Activated T-helper 1 cell treated with anti-CD3 and anti-CD28 coated beads, Interleukin-12 subunit alpha, Interleukin-12 subunit beta, Interleukin-2, Interleukin-4 antibody, amounts not matched to agents 30 ng/mL and 10 ng/mL and 1 ng/mL, durations not matched to agents 14 hours and 24 hours and 36 hours (primary cell): ENCODE measurements at regions not wholly inside any gene's neighbourhood (a gene's known extent, or its start where the extent isn't known, plus 50 kb on each side); places are given as distances from the start of the nearest gene placed in this dataset.
"Not testable (repeated sequence)": the region's sequence is repeated elsewhere in the genome, so short reads cannot be mapped to it uniquely, and the experiment has no call there.

ENCODE experiments used
- DNase-seq: peaks from one replicate; pipeline ENCODE4 v3.0.0; 2021; ENCODE audit warnings: low spot score
- H3K27ac Mint-ChIP-seq: one replicate; pipeline ENCODE4 v1.8.0; 2021; ENCODE audit warnings: mild to moderate bottlenecking, mixed read lengths
- H3K27me3 Mint-ChIP-seq: one replicate; pipeline ENCODE4 v1.8.0; 2022; ENCODE audit warnings: mild to moderate bottlenecking, moderate library complexity, mixed read lengths; ENCODE audit not compliant: insufficient read depth
- H3K36me3 Mint-ChIP-seq: one replicate; pipeline ENCODE4 v1.8.0; 2021; ENCODE audit warnings: low read depth, mixed read lengths
- H3K4me1 Mint-ChIP-seq: one replicate; pipeline ENCODE4 v1.8.0; 2021; ENCODE audit warnings: low read depth, mixed read lengths
- H3K4me3 Mint-ChIP-seq: one replicate; pipeline ENCODE4 v1.8.0; 2021; ENCODE audit warnings: mild to moderate bottlenecking, moderate library complexity, mixed read lengths
- H3K9me3 Mint-ChIP-seq: one replicate; pipeline ENCODE4 v1.8.0; 2021; ENCODE audit warnings: mixed read lengths
- intact Hi-C: fragments of 100-400 bp; cut with micrococcal nuclease; formaldehyde crosslinking; loops from one replicate; pipeline ENCODE4 v1.15.1; 2024

- Mint-ChIP-seq H3K36me3 (no peaks in the 10 kb centered on the region), H3K4me1 (no peaks in the 10 kb centered on the region), H3K4me3 (no peak overlapping the region), H3K27ac (no peak overlapping the region), H3K27me3 (peaks cover 2% of the 10 kb centered on the region), H3K9me3 (no peaks in the 10 kb centered on the region)
- intact Hi-C loops = no loop called here
- DNase-seq = no peak
Observed at GRCh38 chr5:136484808-136485325, 119.5 kb upstream of the TRPC7 start.

GRCh38 chr5:136482206-136482605, 116.9 kb upstream of the TRPC7 start:
- Mint-ChIP-seq H3K27me3 (no peaks in the 10 kb centered on the region), H3K4me1 (no peaks in the 10 kb centered on the region), H3K9me3 (no peaks in the 10 kb centered on the region), H3K27ac (no peak overlapping the region), H3K36me3 (no peaks in the 10 kb centered on the region), H3K4me3 (no peak overlapping the region)
- no peak for DNase-seq
- intact Hi-C loops = no loop called here

DNA sequence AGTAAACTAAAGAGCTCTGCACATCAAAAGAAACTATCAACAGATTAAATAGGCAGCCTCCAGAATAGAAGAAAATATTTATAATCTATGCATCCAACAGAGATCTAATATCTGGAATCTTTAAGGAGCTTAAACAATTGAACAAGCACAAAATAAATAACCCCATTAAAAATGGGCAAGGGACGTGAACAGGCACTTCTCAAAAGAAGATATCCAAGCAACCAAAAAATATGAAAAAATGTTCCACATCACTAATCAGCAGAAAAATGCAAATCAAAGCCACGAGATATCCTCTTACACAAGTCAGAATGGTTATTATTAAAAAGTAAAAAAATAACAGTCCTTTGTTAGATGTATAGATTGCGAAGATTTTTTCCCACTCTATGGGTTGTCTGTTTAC, 109.1 kb upstream of the TRPC7 start:
- no peak overlapping the region for H3K27ac Mint-ChIP-seq
- no peaks in the 10 kb centered on the region for H3K9me3 Mint-ChIP-seq
- H3K4me1 Mint-ChIP-seq = no peaks in the 10 kb centered on the region
- H3K36me3 Mint-ChIP-seq = no peaks in the 10 kb centered on the region
- intact Hi-C loops = no loop called here
- no peak overlapping the region for H3K4me3 Mint-ChIP-seq
- H3K27me3 Mint-ChIP-seq = no peaks in the 10 kb centered on the region
- DNase-seq = no peak

- Mint-ChIP-seq H3K27ac (no peak overlapping the region), H3K9me3 (no peaks in the 10 kb centered on the region), H3K4me1 (no peaks in the 10 kb centered on the region), H3K27me3 (no peaks in the 10 kb centered on the region), H3K4me3 (no peak overlapping the region), H3K36me3 (no peaks in the 10 kb centered on the region)
- intact Hi-C loops = no loop called here
- DNase-seq = no peak
Observed at GRCh38 chr5:136467632-136468031, 102.3 kb upstream of the TRPC7 start.

DNA sequence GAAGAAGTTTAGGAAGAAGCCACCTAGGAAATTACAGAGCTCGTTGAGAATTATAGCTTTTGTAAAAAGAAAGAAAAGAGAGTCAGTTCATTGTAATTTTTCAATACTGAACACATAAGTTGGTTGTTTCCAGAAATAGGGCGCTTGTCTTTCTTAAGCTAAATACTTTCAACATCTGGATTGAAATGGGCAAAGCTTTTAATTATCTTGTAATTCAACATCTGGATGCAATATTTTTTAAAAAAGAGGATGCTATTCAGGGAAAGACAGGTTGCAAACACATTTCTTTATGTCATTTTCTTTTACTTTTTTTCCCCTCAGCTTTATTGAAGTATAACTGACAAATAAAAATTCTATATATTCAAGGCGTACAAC, 100.7 kb upstream of the TRPC7 start:
- no peaks in the 10 kb centered on the region for H3K27me3 Mint-ChIP-seq
- no peaks in the 10 kb centered on the region for H3K36me3 Mint-ChIP-seq
- intact Hi-C loops = no loop called here
- no peaks in the 10 kb centered on the region for H3K4me1 Mint-ChIP-seq
- H3K9me3 Mint-ChIP-seq = no peaks in the 10 kb centered on the region
- no peak for DNase-seq
- no peak overlapping the region for H3K4me3 Mint-ChIP-seq
- no peak overlapping the region for H3K27ac Mint-ChIP-seq

GRCh38 chr5:136458481-136458880, 93.1 kb upstream of the TRPC7 start:
- no peak for DNase-seq
- Mint-ChIP-seq H3K27ac (no peak overlapping the region), H3K4me3 (no peak overlapping the region), H3K36me3 (no peaks in the 10 kb centered on the region), H3K4me1 (no peaks in the 10 kb centered on the region), H3K27me3 (no peaks in the 10 kb centered on the region), H3K9me3 (no peaks in the 10 kb centered on the region)
- intact Hi-C loops = no loop called here

GRCh38 chr5:136457390-136458013, 92.2 kb upstream of the TRPC7 start:
- no peak for DNase-seq
- intact Hi-C loops = no loop called here
- H3K27ac Mint-ChIP-seq = no peak overlapping the region
- no peaks in the 10 kb centered on the region for H3K27me3 Mint-ChIP-seq
- no peaks in the 10 kb centered on the region for H3K4me1 Mint-ChIP-seq
- no peak overlapping the region for H3K4me3 Mint-ChIP-seq
- no peaks in the 10 kb centered on the region for H3K36me3 Mint-ChIP-seq
- H3K9me3 Mint-ChIP-seq = no peaks in the 10 kb centered on the region

DNA sequence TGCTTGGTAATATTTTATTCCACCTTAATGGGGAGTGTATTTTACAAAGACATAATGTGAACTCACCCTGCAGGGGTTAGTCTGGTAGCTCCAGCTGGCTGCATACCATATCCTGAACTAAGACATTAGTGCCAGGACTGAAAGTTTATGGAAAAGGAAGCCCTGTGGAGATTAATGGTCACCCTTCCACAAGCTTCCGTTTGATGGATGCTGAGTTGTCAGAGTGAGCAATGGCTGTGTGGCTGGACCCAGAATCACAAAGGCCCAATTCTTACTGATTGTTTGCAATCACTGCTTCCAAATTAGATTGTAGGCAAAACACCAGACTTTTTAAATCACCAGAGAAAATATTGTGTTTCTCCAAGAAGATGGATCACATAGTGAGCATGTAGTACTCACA, 90.1 kb upstream of the TRPC7 start:
- Mint-ChIP-seq H3K27ac (no peak overlapping the region), H3K27me3 (no peaks in the 10 kb centered on the region), H3K4me3 (no peak overlapping the region), H3K36me3 (no peaks in the 10 kb centered on the region), H3K9me3 (peaks cover 4% of the 10 kb centered on the region), H3K4me1 (no peaks in the 10 kb centered on the region)
- intact Hi-C loops = no loop called here
- no peak for DNase-seq

DNA sequence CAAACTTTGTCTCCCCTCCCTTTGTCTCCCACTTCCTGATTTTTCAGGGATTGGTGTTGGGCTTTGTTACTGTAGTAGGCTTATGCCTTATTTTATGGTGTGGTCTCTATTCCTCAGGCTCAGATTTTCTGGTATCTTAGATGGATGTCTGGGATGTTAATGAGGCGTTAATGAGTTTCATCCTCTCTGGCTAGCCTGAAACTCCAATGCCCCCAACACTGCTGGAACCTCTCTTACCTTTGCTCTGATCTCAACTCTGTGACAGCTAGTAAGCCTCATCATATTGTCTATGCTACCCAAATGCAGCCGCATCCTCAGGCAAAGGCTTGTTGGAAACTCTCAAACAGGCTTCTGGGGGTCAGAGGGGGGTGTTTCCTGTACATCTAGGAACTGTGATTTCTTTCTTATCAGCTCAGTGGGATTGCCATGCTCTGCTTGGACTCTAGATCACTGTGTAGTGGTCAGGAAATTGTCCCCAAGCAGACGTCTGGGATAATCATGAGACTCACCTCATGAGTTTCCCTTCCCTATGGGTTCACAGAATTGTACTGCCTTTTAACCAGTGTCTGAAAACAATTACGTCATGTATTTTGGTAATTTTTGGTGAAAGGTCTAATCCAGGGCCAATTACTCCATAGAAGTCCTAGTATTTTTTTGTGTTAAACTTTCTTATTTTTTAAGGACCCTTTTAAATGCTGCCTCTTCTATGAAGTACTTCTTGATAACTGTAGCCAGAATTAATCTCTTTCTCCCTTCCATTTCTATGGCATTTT, 88.8 kb upstream of the TRPC7 start:
- Mint-ChIP-seq H3K27ac (no peak overlapping the region), H3K27me3 (no peaks in the 10 kb centered on the region), H3K9me3 (peaks cover 4% of the 10 kb centered on the region), H3K36me3 (no peaks in the 10 kb centered on the region), H3K4me3 (no peak overlapping the region), H3K4me1 (no peaks in the 10 kb centered on the region)
- no peak for DNase-seq
- intact Hi-C loops = no loop called here

- intact Hi-C loops = no loop called here
- Mint-ChIP-seq H3K27me3 (no peaks in the 10 kb centered on the region), H3K36me3 (no peaks in the 10 kb centered on the region), H3K4me3 (no peak overlapping the region), H3K9me3 (peaks cover 4% of the 10 kb centered on the region), H3K4me1 (no peaks in the 10 kb centered on the region), H3K27ac (no peak overlapping the region)
- no peak for DNase-seq
Observed at GRCh38 chr5:136453199-136453598, 87.9 kb upstream of the TRPC7 start.

DNA sequence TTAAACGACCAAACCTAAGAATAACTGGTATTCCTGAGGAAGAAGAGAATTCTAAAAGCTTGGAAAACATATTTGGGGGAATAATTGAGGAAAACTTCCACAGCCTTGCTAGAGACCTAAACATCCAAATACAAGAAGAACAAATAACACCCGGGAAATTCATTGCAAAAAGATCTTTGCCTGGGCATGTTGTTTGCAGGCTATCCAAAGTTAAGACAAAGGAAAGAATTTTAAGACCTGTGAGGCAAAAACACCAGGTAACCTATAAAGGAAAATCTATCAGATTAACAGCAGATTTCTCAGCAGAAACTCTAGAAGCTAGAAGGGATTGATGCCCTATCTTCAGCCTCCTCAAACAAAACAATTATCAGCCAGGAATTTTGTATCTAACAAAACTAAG, 82.2 kb upstream of the TRPC7 start:
- H3K4me3 Mint-ChIP-seq, DNase-seq, H3K4me1 Mint-ChIP-seq, H3K36me3 Mint-ChIP-seq, H3K27ac Mint-ChIP-seq, intact Hi-C loops, H3K27me3 Mint-ChIP-seq: not testable (repeated sequence)
- H3K9me3 Mint-ChIP-seq = peaks cover 13% of the 10 kb centered on the region

DNA sequence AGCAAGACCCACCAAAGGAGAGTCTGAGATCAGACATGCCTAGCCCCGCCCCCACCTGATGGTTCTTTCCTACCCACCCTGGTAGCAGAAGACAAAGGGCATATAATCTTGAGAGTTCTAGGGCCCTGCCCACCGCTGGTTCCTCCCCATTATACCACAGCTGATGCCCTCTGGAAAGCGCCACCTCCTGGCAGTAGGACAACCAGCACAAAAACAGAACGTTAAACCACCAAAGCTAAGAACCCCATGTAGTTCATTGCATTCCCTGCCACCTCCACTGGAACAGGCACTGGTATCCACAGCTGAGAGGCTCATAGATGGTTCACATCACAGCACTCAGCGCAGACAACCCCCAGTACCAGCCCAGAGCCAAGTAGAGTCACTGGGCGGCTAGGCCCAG, 81.2 kb upstream of the TRPC7 start:
- Mint-ChIP-seq H3K27me3 (no peaks in the 10 kb centered on the region), H3K9me3 (peaks cover 13% of the 10 kb centered on the region), H3K4me1 (no peaks in the 10 kb centered on the region), H3K4me3 (no peak overlapping the region), H3K36me3 (no peaks in the 10 kb centered on the region), H3K27ac (no peak overlapping the region)
- intact Hi-C loops = no loop called here
- DNase-seq = no peak

- not testable (repeated sequence) for H3K4me3 Mint-ChIP-seq
Observed at GRCh38 chr5:136444099-136444498, 78.8 kb upstream of the TRPC7 start.

More at GRCh38 chr5:136444099-136444498, 78.8 kb upstream of the TRPC7 start:
- H3K9me3 Mint-ChIP-seq, H3K27ac Mint-ChIP-seq, H3K36me3 Mint-ChIP-seq, intact Hi-C loops, H3K27me3 Mint-ChIP-seq, DNase-seq, H3K4me1 Mint-ChIP-seq: not testable (repeated sequence)
